ENCODE measurements at regions not wholly inside any gene's neighbourhood (a gene's known extent, or its start where the extent isn't known, plus 50 kb on each side); places are given as distances from the start of the nearest gene placed in this dataset.
"Not testable (repeated sequence)": the region's sequence is repeated elsewhere in the genome, so short reads cannot be mapped to it uniquely, and the experiment has no call there.

DNA sequence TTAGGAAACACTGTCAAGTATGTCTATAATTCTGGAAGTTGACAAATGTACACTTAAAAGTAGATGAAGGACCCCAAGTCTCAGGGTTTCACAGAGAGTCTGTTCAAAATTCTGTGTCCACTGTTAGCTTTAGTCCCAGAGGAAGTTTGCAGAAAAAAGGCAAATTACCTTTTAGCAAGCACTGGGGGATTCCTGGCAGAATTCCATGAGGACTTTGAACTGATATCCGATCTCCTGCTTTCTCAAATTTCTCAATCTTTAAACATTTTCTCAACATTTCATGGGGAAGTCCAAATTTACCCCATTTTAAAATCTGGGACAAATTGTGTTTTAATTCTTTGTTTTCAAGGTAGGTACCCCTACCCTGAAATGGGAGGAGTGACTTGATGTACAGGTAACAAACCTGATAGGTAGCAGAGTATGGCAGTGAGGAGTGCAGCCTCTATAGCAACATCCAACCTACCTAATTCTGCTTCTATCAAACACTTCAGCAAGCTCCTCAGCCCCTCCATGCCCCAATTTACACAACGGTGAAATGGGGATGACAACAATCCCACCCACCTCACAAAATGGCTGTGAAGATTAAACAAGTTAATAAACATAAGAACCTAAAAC is 344.9 kb downstream of the OMA1 start:
- no peak for DNase-seq (ENCODE audit: low read depth in 2 of 2)

DNA sequence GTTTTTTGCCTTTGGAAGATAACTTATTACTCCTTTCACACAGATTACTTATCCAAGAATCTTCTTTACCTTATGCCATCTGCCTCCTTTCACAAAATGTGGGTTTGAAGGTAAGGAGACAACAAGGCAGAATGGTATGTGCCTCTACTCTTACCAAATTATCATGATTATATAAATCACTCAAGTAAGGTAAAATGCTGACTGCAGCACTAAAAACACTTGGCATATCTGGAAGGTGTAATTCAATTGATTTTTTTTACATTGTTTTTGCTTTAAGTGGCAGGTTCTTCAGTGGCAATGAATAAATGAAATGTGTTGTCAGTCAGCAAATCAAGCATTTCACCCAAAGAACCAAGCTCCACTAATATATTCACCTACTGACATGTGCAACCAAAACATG is 346.1 kb downstream of the OMA1 start:
- no peak for DNase-seq (ENCODE audit: low read depth in 2 of 2)

DNA sequence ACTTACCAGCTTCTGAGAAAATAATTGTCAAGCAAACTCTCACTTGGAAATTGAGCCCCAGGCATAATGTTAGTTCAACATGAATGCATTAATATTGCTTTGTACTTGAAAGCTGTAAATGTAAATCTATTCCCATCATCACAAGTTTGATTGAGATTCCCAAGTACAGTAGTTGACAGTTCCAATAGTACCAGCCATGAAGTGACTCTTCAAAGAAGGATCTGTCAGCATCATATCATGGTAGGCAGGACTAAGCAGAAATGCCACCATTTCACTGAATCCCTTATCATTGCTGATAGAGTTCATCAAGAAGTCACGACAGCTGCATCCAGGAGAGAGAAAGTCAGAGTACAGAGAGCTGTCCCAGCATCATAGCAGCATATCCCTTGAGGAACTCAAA is 348.7 kb downstream of the OMA1 start:
- no peak for DNase-seq (ENCODE audit: low read depth in 2 of 2)

DNA sequence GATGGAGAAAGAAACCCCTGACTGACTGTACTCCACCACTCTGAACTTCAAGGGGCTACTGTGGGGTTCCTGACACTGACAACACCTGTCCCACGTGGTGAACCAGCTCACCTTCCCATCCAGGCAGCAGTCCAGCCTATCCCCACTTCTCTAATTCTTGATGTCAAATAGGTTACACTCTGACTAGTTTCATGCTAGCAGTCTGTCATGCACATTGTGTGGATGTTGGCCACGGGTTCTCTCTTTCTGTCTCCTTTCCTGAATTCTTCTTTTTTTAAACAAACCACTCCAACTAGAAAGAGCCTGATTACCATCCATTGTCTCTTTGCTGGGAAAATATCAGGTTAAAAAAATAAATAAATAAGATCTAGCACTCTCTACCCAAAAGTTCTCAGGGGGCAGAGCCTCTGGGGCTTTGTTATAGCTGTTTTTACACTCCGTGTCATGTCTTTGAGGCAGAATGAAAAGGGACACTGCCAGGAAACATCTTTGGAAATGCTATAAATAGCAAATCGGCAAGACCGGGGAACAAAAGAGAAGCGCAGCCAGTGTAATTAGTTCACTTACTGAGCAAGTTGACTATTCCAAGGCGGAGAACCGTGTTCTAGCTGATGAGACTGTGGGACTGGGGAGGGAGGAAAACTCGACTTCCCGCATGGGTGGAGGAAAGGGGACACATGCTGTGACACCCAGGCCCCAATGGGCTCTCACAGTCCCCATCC is 356.1 kb downstream of the OMA1 start:
- no peak for DNase-seq (ENCODE audit: low read depth in 2 of 2)

DNA sequence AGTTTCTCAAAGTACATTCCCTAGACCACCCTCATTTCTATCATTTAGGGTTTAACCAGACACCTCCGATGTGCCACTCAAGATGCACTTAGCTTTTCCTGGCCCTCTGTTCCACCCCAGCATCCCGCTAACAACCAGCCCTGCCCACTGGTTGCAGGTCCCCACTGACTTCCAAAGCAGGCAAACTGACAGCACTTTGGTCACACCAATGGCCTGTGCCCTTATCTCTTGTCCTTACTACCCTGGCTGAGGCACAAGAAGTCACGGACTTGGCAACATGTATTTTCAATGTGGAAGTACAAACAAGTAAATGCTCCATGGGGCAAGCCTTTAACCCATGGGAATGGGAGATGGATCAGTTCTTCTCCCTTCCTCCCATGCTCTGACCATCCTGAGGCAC is 357.1 kb downstream of the OMA1 start:
- DNase-seq (ENCODE audit: low read depth in 2 of 2), result no peak

DNA sequence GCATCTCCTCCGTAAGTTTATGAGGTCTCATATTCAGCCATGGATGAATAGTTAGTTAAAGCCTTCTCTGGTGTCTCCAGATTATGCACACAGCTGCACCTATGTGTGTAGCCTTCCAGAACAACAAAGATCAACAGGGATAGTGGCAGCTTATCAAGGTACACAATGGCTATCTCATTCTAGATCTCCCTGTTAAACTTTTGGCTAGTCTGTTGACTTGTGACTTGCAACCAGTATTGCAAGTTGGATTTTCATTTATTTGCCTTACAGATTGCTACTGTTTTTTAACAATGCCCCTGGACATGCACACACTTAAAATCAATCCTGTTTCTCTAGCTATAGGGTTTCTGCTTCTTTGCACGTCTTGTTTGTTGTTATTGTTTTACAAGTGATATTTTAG is 363.2 kb downstream of the OMA1 start:
- no peak for DNase-seq (ENCODE audit: low read depth in 2 of 2)

DNA sequence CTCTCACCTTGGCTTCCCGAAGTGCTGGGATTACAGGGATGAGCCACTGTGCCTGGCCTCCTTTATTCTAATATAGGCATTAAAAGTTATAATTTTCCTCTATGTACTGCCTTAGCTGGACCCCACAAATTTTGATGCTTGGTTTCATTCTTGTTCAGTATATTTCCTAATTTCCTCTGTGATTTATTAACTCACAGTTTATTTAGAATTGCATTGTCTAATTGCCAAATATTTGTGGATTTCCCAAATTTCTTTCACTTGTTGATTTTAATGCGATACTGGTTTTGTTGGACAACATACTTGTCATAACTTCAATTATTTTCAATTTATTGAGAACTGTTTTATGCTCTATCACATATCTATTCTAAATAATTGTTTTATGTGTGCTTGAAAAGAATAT is 366.0 kb downstream of the OMA1 start:
- DNase-seq (ENCODE audit: low read depth in 2 of 2), result no peak

DNA sequence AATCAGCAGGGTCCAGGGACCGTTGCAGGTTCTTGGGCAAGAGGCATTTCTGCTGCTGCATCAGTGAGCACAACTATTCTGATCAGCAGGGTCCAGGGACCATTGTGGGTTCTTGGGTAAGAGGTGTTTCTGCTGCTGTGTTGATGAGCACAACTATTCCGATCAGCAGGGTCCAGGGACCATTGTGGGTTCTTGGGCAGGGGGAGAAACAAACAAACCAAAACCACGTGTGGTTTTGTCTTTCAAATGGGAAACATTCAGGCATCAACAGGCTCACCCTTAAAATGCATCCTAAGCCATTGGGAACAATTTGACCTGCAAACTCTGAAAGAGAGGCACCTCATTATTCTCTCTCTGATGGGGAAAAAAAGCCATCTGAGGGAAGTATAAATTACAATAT is 377.4 kb downstream of the OMA1 start:
- DNase-seq (ENCODE audit: low read depth in 2 of 2), result not testable (repeated sequence)

DNA sequence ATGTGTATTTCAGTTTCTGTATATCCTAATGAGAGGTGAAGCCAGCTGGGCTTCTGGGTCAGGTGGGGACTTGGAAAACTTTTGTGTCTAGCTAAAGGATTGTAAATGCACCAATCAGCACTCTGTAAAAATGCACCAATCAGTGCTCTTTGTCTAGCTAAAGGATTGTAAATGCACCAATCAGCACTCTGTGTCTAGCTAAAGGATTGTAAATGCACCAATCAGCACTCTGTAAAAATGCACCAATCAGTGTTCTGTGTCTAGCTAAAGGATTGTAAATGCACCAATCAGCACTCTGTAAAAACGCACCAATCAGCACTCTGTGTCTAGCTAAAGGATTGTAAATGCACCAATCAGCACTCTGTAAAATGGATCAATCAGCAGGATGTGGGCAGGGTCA is 379.4 kb downstream of the OMA1 start:
- DNase-seq (ENCODE audit: low read depth in 2 of 2), result not testable (repeated sequence)

DNA sequence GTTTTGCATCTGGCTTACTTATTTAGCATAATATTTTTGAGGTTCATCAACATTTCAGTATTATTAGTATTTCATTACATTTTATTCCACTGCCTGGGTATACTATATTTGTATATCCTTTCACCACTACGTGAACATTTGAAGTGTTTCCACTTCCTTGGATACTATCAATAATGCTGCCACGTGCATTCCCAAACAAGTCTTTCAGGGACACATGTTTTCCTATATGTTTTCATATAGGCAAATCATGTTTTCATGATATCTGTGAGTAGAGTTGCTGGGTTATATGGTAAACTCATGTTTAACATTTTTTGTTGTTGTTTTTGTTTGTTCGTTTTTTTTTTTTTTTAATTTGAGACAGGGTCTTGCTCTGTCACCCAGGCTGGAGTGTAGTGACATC is 380.1 kb downstream of the OMA1 start:
- DNase-seq (ENCODE audit: low read depth in 2 of 2), result no peak

DNA sequence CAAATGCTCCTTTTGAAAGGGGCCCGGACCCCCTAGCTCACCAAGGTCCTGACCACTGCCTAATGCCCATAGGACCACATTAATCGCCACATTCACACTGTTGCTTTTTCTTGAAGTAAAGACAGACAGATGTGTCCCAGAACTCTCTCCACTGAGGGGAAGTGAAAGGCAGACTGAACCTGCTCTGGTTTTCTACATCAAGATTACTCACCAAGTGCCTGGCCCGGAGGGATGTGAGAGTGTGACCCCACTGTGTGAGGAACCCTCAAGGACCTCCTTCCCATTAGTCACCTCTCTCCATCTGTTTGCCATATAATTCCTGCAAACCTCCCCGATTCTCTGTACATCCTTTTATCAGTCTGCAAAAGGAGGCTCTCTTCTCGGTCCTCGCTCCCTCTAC is 381.5 kb downstream of the OMA1 start:
- DNase-seq (ENCODE audit: low read depth in 2 of 2), result no peak

DNA sequence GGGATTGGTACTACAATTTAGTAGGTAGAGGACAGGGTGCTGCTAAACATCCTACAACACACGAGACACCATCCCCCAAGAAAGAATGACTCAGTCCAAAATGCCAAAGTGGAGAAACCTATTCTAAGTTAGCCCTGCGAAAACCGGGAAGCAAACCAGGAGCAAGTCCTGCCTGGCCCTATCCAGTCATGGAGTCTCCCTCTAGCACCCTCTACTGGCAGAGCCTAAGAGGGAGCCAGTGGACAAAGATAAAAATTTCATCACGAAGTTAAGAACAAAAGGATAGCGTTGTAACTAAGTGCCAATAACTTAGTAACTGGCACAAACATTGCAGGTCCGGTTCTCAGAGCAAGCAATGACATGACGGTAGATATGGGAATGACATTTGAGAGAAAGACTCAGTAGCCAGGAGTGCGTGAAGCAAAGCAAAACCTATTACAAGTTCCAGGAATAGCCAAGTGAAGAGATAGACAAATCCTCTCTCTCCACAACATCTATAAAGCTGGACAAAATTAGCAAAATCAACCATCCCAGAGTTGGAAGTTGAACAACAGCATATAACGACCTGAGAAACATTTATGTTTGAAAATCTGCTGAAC is 383.5 kb downstream of the OMA1 start:
- peak; percentile 66 to 67 for DNase-seq (ENCODE audit: low read depth in 2 of 2)

DNA sequence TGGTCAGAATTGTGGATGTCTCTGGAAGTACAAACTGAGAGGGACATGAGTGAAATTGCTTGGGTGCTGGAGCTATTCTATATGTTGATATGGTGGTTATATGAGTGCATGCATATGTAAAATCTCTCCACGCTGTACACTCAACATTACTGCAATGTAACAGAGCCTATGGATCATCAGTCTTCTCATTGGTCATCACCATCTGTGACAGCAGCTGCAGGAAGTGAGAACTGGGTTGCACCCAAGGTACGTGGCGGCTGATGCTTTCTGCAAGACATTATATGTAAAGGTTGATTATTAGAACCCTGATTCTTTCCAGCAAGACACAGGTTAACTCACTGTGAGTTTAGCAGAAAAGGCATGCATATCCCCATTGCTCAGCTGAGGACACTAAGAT is 387.1 kb downstream of the OMA1 start:
- DNase-seq (ENCODE audit: low read depth in 2 of 2), result no peak

DNA sequence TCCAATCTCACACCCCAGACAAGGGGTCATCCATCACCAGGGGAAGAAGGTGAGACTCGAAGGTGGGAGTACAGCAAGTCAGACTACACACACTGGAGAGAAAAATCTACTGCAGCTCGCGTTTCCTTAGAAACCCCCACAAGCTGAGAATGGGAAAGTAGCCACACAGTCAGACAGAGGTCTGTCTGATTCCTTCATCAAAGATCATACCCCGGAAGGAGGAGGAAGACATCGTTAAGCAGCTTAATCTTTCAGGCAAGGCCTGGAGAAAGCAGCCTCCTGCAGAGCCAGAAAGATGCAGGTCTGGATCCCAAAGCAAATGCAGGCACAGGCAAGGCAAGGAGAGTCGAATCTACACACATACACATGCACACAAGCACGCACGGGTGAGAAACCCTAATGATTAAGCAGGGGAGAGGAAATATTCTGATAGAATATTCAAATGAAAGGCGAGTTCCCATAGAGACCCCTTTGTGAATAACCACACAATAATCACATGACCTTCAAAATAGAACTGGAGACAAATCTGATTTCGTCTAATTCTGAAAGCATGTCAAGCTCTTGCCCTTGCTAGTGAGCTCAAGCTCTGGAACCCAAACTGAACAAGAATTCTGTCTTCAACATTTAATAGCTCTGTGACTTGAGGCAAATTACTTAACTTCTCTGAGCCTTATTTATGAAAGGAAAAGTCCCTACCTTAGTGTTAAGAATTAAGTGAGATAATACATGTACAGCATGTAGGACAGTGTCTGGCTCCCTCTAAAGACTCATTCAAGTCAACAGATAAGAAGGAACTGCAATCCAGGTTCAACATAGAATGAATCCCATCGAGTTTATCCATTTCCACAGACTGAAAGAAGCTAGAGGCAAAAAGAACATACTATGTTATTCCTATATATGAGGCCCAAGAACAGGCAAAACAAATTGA is 387.8 kb downstream of the OMA1 start:
- DNase-seq (ENCODE audit: low read depth in 2 of 2), result no peak

DNA sequence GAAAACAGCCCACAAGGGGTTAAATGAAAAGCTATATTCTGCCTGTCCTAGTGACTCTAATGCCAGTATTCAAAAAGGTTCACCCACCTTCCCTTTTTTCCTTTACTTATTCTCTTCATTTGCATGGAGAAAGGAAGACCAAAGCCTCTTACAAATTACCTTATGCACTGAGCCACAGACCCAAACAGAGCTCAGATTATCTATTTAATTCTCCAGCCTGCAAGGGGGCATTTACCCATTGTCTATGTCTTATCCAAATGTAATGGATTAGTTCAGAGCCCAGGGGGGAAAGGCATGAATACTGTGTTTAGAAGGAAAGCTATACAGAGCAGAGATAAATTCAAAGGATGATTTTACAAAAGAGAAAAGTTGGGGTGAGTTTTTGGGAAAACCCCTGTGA is 388.5 kb downstream of the OMA1 start:
- DNase-seq (ENCODE audit: low read depth in 2 of 2), result no peak

DNA sequence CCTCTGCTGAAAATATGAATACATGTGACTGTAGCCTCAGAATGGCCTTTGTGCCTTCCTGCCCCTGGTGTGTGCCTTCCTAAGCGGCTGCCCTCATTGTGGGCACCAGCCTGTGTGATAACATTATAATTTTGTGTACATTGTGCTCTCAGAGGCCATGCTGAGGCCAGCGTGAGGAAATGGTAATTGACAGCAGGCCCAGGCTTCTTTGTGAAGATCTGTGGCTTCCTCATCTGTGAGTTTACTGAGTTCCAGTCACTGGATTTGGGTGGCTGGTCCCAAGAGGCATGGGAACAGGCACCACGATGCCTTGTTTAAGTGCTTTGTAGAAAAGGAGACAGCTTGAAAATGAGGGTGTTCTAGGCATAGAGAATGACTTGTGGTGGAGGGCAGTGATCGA is 389.3 kb downstream of the OMA1 start:
- no peak for DNase-seq (ENCODE audit: low read depth in 2 of 2)

DNA sequence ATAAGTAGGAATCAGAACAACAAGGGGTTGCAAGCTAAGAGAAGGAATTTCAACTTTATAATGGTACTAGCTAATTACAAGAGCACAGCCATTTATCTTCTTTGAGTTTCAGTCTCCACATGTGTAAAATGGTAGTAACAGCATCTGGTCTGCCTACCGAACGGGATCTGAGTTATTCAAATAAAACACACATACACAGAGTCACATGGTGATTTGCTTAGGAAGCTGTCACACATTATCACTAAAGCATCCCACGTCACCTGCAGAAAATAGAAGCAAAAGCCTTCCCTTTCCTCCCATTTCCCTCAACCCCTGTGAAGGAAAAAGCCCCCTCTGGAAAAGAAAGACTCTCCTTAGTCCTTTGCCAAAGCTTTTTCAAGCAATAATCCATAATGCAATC is 389.7 kb downstream of the OMA1 start:
- no peak for DNase-seq (ENCODE audit: low read depth in 2 of 2)

DNA sequence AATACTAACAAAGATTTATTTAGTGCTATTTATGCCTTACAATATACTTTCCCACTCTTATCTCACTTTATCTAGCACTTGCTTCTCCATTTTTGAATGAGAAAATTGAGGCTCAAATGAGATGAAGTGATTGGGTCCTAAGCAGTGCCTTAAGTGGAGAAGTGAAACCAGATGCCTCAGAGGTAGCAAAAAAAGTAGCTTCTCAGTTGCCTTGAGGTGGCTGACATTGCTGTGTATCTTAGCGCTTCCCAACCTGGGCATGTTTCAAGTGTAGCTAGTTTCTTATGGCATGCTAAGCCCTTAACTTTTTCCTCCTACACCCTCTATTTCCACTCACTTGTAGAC is 390.4 kb downstream of the OMA1 start:
- DNase-seq (ENCODE audit: low read depth in 2 of 2), result no peak

DNA sequence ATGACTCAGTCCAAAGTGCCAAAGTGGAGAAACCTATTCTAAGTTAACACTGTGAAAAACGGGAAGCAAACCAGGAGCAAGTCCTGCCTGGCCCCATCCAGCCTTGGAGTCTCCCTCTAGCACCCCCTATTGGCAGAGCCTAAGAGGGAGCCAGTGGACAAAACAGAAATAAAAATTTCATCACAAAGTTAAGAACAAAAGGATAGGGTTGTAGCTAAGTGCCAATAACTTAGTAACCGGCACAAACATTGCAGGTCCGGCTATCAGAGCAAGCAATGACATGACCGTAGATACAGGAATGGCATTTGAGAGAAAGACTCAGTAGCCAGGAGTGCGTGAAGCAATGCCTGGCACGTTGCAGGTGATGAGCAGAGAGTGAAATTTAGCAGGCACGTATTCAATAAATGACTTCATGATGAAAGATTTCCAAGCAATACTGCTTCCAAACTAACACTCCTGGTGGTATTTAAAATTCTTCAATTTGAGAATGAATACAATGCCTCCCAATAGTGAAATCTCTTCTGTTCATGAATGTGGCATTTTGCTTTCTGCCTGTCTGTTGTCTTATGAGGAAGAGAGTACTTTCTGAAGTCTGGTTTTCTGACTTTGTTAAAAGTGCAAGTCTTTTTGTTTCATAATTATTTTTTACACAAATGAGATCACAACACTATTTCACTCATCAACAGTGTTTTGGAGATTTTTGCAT is 391.0 kb downstream of the OMA1 start:
- peak; percentile 9 to 10 for DNase-seq (ENCODE audit: low read depth in 2 of 2)

DNA sequence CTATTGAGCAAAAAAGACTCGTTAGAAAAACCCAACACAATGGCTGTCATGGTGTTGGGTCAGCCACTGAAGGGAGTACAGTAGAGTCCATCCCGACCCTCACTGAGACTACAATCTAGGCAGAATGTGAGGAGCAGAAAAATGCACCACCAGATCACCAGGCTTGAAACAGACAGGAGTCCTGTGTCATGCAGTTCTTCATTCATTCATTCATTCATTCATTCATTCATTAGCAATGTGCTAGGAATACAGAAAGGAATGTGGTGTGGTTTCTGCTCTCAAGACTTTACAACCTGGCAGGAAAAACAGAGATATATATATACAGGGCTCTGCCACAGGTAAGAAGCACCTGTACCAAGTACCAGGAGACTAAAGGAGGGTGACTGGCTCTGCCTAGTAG is 392.3 kb downstream of the OMA1 start:
- no peak for DNase-seq (ENCODE audit: low read depth in 2 of 2)

DNA sequence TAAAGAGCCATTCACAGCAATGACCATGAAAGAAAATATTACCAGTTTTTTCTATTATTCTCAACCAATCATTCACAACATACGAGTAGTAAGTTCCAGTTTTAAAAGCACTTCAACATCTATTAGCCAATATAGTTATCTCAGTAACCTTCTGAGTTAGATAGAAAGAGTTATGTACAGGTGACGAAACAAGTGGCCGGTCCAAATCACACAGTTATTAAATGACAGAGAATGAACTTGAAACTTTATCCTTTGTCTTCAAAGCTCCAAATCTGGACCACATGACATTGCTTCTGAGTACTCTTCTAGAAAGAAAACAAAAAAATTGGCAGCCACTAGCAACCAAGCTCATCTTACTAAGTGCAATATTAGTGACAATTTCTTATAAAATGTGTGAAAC is 393.8 kb downstream of the OMA1 start:
- no peak for DNase-seq (ENCODE audit: low read depth in 2 of 2)

Data from dermis microvascular lymphatic vessel endothelial cell (primary cell).